Astrocyte of the hippocampus (primary cell): ENCODE measurements at regions not wholly inside any gene's neighbourhood (a gene's known extent, or its start where the extent isn't known, plus 50 kb on each side); places are given as distances from the start of the nearest gene placed in this dataset.

Source experiments
- DNase-seq: peaks from one replicate; pipeline ENCODE4 v3.0.0; 2011; ENCODE audit warnings: low read depth, low spot score

GRCh38 chr22:34045311-34045710 is 125.0 kb upstream of the LARGE1 start:
- no peak for DNase-seq

DNA sequence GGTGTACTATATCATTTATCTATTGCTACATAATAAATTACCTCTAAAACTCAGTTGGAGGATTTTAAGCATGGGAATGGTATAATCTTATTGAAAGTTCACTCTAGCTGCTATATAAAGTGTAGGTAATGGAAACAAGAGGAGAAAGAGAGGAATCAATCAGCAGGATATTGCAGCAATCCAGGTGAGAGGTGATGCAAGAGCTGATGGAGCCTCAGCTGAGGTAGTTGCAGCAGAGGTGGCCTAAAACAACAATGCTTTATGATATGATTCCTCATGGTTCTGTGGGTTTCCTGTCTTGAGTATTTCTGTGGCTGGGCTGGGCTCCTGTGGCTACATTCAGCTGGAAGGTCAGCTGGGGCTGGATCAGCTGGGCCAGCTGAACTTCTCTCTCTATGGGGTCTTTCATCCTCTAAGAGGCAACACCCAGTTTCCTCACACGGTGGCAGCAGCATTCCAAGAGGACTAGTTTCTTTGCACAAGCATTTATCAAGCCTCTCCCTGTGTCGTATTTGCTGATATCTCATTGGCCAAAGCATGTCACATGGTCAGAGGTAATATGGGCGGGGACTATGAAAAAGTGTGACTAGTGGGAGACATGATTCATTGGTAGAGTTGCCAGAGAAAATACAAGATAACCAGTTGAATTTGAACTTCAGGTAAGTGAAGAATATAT is 135.4 kb upstream of the LARGE1 start:
- DNase-seq, result no peak

DNA sequence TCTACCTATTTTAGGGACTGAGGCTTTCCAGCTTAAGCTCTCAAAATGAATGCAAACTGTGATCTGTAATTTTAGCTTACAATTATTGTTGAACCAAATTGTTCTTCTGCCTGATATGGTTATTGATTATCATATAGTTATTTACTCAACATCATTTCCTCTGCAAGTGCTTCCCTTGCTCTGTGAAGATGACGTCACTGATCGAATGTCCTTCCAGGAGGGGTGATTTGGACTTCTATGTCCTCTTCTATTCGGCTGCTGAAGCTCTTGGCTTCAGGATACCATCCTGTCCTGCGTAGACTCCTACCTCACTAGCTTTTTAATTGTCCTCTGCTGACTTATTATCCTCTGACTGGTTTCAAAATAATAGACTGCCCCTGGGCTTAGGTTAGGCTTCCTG is 137.4 kb upstream of the LARGE1 start:
- no peak for DNase-seq

GRCh38 chr22:34064696-34065095 is 144.4 kb upstream of the LARGE1 start:
- DNase-seq, result no peak

- no peak for DNase-seq
Measured at GRCh38 chr22:34067031-34067430, 146.8 kb upstream of the LARGE1 start.

DNA sequence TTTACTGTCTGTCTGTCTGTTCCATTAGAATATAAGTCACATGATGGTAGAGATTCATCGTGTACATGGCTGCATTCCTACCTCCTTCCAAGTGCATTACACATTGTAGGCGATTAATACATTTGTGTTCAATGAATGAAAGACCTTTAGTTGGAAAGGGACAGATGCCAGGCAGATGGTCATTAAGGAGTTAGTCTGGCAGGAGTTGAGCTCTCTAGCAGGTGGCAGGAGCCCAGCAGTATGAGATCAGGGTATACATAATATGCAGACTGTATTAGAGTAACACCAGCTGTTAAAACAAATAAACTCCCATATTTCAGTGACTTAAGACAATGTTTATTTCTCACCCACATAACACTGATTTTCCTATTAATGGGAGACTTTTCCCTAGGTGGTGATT is 147.7 kb upstream of the LARGE1 start:
- no peak for DNase-seq

DNA sequence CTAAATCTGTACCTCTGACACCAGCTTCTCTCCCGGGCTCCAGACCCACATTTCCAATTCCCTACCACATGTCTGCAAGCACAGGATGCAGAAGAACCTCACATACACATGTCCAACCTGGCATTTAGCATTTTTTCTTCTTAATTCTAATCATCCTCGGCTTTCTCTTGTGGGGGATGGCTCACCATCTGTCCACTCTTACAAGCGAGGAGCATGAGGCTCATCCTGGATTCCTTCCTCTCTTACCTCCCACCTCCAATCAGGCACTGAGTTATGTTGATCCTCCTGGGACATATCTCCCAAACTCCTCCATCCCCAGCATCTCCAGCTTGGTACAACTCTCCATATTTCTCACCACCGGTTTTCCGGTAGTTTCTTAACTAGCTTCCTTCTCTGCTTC is 149.8 kb upstream of the LARGE1 start:
- DNase-seq, result no peak

DNA sequence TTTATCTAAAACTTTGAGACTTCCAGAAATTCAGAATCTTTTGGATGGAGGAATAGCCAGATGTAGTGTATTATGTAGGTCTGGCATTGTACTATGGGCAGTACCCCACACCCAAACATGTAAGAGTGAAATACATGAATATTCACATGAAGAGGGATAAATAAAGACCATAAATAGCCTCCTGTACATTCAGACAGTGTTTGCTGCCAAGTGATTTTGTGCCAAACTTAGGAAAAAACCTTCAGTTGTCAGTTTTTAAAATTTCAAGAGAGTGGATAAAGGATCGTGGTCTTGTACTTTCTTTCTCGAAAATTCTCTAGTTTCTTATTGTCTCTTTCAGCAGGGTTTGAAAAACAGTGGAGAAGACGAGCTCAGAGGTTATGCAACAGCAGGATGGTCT is 150.3 kb upstream of the LARGE1 start:
- no peak for DNase-seq

DNA sequence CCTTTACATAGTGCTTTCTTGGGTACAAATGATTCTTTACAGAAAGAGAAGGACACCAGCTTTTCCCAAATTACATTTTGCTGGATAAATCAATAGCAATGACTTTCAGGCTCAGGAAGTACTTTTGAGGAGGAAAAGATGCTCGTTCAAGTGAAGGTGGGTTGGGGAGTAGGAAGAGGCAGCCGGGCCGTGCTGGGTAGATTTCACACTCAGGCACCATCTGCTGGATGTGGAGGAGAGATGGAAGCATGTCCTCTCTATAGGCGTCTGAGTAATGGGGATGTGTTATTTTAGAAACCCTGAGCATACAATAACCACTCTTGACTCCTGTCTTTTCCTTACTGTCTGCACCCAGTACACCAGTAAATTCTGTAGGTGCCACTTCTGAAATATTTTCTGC is 152.3 kb upstream of the LARGE1 start:
- DNase-seq, result no peak

DNA sequence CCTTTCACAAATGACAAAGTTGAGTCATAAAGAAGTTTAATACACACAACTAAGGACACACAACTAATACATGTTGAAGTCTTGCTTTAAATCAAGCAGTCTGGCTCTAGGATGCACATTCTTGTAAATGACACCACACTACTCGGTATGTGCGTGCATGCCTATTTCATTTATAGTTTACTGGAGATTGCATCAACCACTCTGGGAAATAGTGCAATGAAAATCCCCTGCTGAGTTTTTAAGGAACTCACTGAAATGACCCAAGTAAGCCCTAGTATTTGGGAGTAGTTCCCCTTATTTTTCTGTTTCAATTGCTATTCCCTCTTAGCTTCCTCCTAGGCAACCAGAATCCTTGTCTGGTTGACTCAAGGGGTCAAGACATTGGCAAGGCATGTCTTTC is 160.2 kb upstream of the LARGE1 start:
- DNase-seq, result no peak

DNA sequence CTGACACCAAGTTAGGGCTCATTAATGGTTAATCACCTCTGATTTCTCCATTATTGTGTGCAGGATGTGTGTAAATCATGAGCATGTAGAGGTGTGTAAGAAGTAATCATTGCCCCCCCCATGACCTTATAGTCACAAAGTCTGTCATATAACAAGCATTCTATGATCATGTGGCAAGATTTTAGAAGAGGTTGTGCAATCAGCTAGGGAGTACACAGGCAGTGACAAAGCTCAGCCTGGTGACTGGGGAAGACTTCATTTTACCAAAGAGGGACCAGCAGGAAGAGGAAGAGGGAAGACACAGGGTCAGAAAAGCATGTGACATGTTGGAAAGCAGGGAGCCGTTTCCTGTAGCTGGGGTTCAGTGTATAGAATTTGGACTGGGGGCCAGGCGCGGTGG is 176.5 kb upstream of the LARGE1 start:
- DNase-seq, result no peak

DNA sequence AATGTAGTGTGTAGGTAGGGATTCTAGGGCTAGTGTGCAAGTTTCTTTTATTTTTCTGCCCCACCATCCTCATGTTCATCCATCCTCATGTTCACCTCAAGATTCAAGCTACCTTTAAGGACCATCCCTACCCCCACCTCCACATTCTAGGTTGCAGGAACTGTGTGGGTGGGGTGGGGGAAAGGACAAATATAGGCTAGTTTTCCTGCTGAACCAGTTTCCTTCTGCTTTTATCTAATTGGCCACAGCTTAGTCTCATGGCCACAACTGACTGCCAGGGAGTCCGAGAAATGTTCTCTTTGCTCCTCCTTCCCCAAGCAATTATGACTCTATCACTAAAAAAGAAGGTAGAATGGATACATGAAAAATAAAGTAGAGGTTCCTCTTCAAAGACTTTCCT is 179.0 kb upstream of the LARGE1 start:
- no peak for DNase-seq

- DNase-seq, result no peak
Measured at GRCh38 chr22:34102633-34103032, 182.4 kb upstream of the LARGE1 start.

GRCh38 chr22:34105461-34106062 is 185.3 kb upstream of the LARGE1 start:
- DNase-seq, result peak; percentile 4

GRCh38 chr22:34108168-34108567 is 187.9 kb upstream of the LARGE1 start:
- no peak for DNase-seq

- DNase-seq, result peak; percentile 36
Measured at GRCh38 chr22:34111210-34111824, 191.0 kb upstream of the LARGE1 start.

- no peak for DNase-seq
Measured at GRCh38 chr22:34113381-34113780, 193.1 kb upstream of the LARGE1 start.

DNA sequence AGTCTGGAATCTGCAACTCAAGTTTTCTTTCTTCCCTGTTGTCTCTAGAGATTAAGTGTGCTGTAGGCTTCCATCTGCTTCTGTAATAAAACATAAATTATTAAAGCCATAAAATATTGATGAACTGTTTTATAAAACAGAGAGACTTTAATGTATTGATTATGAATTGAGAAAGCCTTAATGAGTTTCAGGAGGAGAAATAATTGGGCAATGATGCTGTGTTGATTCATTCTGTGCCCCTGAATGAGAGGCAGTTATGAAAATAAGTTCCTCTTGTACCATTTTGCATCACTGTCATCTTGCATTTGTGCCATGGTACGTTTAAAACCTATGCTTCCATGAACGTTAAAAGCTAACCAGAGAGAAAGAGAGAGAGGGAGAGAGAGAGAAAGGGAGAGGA is 194.1 kb upstream of the LARGE1 start:
- DNase-seq, result no peak

- no peak for DNase-seq
Measured at GRCh38 chr22:34115722-34116121, 195.4 kb upstream of the LARGE1 start.

DNA sequence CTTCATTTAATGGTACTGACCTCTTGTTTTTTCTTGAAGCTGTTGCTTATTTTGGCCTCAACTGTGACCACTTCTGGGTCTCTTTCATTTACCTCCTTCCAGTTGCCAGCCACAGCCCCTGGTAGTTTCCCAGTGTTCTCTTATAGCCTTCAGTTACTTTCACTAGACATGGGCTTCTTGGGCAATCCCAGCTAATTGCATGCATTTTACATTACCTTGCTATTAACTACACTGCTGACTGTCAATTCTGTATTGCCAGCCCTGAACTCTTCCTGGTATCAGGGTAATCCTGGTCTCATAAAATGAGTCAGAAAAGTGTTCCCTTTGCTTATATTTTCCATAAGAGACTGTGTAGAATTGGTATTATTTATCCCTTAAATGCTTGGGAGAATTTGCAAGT is 195.8 kb upstream of the LARGE1 start:
- no peak for DNase-seq

GRCh38 chr22:34122042-34122441 is 201.8 kb upstream of the LARGE1 start:
- DNase-seq, result no peak

GRCh38 chr22:34129691-34130486 is 209.6 kb upstream of the LARGE1 start:
- DNase-seq, result no peak

- no peak for DNase-seq
Measured at GRCh38 chr22:34135749-34136148, 215.5 kb upstream of the LARGE1 start.
